CD4-positive, alpha-beta T cell treated with Interleukin-15 for 4 hours (primary cell): ENCODE measurements at regions not wholly inside any gene's neighbourhood (a gene's known extent, or its start where the extent isn't known, plus 50 kb on each side); places are given as distances from the start of the nearest gene placed in this dataset.

Experiments
- DNase-seq: peaks from one replicate; pipeline ENCODE4 v3.0.0-alpha.2; 2020; ENCODE audit warnings: low spot score

DNA sequence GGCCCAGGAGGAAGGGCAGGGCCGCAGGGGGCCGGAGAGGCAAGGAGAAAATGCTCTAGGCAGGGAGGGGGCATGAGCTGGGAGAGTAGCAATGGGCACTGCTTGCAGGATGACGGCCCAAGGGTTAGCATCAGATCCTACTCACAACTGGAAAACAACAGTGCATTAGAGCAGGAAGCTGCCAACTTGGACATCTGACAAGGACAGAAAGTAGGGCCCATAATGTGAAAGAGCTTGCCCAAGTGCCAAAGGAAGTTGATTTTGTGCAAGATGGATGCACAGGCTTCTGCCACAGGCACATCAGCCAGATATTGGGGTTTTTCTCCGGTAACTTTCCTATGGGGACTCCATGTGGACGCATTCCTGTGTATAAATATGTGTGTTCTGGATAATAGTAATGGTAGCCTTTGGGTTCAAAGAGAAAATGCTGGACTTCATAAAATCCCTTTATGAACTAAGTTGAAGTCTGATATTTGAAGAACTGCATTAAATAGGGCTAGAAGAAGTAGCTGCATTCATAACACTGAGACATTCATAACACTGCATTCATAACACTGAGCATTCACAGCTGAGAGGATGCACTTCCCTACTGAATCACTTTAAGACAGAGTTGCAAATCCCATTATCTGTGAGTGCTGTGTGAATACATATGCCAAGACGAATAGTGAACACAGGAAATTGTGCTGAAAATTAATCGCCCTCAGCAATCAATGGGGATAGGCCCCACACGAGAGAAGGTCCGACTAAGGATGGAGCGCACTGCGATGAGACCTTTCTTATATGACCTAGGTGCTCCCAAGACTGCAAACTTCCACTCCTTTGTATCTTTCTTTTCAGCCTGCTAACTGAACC lies 235.6 kb upstream of the PRDM1 start:
- no peak for DNase-seq

DNA sequence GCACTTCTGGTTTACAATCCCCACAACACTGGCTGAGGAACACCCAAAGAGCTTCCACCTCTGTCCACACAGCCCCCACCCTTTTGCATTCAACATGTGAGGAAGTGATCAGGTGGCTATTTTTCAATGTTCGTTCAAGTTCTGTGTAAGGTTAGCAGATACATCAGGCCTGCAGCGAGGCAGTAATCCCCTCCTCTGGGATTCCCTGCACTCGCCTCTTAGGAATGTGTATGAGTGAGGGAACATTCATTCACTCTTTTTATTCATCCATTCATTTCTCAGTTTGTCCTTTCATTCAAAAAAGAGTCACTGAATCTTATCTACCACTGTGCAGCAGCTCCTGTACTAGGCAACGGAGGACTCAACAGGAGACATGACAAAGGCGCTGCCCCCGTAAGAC lies 236.4 kb upstream of the PRDM1 start:
- DNase-seq: no peak

DNA sequence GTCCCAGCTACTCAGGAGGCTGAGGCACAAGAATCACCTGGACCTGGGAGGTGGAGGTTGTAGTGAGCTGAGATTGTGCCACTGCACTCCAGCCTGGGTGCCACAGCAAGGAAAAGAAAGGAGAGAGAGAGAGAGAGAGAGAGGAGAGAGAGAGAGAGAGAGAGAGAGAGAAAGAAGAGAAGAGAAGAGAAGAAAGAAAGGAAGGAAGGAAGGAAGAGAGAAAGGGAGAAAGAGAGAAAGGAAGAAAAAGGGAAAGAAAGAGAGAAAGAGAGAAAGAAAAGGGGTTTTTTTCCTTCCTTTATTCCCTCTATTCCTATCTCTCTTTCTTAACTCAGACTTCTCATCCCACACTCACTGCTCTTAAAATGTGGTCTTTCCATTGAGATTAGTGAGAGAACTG lies 238.7 kb upstream of the PRDM1 start:
- DNase-seq: no peak

DNA sequence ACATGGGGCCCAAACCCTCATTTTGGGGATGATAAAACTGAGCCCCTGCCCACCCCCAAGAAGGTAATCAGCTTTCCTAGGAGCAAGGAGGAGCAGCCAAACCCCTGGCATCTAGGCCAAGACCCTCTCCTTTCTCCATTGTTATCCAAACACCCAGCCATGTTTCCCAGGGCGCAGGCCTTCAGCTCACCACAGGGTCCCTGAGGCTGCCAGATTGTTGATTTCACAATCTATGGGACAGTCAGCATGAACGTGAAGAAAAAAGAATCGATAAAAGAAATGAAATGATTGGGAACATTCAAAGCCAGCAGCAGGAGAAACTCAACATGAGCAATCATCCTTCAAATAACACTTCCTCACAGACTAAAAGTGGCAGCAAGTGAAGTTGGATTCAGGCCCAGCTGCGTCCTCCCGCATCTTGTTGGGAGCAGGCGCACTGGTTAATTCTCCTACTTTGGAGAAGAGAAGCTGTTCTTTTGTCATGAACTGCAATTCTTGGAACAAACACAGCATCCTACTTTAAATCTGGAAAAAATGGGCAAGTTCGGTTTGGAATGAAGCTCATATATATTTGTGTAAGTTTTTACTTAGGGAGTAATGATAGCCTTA lies 241.8 kb upstream of the PRDM1 start:
- DNase-seq: no peak

DNA sequence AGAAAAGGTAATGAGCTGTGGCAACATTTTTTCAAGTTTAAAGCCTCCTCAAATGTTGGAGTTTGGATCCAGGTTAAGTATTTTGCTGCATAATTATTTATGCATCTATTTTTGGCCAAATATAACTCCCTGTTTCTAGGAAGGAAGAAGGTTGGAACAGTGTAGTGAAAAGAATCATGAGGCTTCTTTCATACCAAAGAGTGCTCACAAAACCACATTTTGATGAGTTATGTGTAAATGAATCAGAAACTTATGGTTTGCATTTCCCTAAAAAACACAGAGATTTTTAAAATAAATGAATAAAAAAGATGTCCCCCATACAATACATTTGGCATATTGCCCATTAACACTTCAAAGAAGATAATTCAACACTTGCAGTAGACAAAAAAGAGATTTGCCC lies 246.9 kb upstream of the PRDM1 start:
- DNase-seq: no peak

DNA sequence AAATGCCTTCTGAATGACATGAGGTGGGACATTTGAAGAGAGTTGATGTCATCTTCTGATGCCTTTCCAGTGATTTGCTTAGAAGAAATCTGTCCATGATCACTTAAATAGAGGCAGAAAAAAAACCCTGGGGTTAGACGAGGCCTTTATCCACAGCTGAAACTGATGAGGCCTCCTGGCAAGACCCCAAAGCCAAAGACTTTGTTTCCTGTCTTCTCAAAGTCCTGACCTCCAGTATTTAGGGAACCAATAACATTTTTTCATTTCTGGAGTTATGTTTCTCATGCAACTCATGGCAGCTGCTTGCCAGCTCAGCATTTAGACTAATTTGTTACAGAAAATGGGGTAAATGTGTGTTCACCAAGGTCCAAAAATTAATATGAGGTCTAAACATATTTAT lies 248.0 kb upstream of the PRDM1 start:
- no peak for DNase-seq

DNA sequence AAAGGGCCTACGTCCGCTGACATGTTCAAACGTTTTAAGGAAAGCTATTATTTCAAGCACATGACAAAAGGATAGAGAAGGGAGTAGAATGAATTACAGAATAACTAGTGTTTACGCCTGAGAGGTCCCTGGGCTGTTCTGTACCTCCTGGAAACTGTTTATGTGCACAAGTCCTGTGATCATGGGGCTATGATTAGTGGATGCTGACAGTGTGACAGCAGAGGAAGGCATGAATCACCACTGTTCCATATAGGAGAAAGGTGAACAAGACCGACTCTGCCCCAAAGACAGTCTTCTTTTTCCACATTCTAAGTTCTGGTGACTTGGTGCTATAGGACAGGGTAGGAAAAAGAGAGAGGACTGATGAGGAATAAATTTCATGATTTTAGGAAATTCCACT lies 249.2 kb upstream of the PRDM1 start:
- DNase-seq: no peak

DNA sequence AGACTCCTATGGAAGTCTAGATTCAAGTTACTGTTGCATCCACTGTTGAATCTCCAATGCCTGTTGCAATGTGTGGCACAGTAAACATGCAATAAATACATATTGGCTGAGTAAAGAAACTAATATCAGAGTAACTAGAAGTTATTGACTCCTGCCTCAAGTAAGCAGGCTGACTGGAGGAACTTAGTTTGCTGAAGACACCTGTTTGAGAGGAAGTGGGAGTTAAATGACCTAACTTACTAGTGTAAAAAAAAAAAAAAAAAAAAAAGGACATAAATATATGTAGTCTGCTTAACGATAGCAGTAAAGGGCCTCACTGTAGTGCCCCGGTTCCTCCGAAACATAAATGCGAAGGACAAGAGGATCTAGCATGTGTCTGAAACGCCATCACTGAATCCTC lies 249.8 kb upstream of the PRDM1 start:
- no peak for DNase-seq

DNA sequence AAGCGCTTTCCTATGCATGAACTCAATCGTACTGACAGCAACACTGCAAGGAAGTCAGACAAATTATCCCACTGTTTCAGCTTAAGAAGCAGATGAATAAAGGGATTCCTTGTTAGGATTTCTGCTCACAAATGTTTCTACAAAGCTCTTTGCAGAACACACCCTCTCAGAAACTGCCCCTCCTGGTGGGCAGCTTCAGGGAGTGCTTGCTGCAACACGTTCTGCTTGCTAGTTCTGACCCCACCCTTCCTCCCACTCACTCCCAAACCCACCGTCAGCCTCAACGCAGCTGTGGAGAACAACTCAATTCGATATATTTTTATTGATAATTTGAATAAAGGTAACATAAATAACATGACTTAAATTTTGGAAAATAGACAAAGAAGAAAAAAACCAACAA lies 250.8 kb upstream of the PRDM1 start:
- no peak for DNase-seq

DNA sequence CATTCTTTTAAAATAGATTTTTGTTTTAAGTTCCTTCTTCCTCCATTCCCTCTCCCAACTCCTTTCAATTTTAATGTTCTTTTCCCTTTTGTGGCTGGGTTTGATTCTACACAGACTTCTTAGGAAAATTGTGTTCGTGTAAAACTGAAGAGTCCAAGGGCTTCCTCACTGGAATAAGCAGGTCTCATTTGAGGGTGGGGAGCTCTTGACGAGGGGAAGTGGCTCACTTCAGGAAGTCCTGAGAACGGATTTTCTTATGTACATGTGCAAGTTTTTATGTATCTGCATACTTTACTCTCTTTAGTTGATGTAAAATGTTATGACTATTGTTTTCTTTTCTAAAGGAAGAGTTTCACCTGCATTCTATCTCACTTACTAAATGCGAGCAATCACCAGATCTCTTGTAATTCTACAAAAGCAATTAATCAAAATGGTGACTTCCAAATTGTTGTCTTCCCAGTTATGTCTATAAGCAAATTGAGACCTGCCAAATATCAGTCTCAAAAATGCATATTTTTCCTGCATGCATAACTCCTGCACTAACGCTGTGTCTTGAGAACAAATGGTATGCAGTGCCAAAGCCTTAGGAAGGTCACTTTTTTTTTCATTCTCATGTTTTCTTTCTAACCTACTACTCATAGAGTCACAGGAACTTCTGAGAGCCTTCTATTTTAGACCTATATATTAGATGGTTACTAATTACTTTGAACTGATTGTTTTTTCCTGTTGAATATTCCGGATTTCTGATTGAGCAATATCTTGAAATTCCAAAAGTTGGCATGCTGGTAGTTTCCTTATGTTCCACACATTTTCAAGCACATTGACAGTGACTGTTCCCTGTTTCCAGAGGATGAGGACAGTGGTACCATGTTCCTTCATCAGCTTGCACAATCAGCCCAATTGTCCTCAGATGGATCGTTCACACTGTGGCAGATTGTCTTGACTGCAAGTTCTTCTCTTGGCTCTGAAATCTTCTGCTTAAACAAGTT lies 251.9 kb upstream of the PRDM1 start:
- DNase-seq: no peak

DNA sequence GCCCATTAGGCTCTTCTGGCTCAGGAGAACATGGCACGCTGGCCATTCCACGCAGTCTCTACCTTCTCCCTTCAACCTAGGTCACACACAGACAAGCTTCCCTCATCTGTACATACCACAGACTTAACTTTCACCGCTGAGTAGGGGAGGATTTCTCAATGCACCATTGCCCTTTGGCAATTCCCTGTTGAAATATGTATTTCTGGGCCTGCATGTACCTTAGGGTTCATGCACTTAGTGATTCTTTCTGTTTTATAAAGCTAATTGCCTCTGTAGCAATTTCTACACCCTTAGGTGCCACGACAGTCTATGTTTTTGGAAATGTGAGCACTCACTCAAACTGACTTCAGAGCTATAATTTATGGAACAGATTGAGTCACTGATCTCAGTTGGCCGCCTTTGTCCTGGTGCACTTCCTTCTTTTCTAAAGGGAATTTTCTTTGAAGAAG lies 253.8 kb upstream of the PRDM1 start:
- DNase-seq: no peak

DNA sequence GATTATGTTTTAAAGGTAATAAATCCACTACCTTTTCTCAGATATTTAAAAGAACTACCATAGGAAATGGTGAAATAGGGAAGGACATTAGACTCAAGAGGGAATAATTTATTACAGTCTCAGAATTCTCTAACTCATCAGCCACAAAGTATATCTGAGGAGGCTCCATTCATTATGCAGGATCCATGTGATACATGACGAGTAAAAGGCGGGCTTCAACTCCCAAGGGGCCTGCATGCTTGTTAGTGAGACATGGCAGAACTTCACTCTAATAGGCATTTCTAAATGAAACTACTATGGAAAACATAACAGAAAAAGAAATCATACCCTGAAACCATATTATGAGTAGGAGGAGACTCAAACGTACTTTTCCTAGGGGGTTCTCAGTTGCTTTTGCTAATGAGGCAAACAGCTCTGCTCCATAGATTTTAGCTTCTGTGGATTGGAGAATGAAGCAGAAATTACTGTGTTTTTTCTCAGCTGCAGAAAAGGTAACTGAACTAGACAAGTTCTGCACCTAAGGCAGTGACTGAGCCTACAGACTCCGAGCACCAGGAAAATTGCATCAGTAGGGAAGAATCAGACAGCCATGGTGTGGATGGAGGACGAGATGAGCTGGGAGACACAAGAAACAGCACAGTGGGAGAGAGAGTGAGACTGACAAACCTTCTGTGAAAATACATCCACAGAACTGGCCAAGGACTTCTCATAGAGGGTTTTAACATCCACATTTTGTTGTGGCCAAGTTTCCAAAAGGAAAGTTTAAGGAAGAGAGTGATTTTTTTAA lies 254.6 kb upstream of the PRDM1 start:
- DNase-seq: no peak

DNA sequence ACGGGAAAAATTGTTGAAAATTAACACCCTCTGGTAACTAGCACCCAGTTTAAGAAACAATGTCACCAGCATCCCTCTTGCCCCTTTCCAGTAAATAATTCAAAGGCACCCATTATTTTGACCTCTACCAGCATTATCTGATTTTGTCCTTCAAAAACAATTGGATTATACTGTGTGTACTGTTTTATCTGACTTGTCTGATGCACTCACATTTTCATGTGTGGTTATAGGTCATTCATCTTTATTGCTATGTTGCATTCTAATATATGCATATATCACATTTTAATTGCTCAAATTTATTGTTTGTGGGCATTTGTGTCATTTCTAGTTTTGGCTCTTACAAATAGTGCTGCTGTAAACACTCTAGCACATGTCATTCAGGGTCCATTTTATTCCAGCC lies 260.9 kb upstream of the PRDM1 start:
- DNase-seq: no peak

DNA sequence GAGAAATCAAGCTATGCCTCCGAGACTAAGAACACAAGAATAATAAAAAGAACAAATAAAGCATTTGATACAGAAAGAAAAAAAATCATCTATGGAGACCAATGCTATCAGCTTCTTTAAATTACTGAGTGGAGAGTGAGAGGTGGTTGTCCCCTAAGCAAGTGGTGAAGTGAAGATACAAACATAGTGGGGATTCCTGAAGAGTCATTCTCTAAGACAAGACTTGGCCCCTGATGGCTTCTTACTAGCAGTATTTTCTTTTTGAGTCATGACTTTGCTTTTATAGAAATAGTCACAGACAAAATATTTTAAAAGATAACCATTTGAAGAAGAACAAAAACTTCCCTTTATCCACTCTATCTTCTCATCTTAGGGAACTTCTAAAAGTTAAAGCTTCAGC lies 261.4 kb upstream of the PRDM1 start:
- DNase-seq: no peak

DNA sequence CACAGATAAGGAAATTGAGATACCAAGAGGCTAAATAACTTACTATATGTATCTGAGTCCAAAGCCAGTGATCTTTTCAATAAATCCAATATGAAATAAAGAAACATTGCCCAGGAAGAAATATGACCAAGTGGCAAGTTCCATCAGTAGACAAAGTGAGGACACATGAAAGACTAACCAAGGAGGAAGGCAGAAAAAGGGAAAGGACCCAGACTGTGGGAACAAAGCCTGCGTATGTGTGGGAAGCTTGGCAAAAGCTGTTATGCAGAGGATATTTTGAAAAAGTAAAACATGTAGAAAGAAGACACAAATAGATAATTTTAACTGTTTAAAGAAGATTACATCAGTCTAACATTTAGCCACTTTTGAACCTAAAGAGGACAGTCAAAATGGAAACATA lies 264.4 kb upstream of the PRDM1 start:
- no peak for DNase-seq

DNA sequence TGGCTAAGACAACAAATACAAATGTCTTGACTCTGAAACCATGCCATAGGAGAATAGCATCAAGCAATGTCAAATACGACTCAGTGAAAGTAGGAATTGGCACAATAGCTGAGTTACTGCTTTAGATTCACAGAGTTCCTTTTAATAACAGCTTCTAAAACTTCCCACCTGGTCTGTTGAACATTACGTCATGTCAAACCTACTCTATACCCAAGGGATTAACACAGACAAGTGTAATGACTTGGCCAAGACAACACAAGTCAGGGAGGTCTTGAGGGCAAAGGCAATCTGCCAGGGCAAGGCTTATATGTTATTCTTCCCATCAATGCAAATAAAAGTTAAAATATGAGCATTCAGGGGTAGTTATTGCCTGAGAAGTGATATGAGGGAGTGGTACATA lies 265.1 kb upstream of the PRDM1 start:
- no peak for DNase-seq

DNA sequence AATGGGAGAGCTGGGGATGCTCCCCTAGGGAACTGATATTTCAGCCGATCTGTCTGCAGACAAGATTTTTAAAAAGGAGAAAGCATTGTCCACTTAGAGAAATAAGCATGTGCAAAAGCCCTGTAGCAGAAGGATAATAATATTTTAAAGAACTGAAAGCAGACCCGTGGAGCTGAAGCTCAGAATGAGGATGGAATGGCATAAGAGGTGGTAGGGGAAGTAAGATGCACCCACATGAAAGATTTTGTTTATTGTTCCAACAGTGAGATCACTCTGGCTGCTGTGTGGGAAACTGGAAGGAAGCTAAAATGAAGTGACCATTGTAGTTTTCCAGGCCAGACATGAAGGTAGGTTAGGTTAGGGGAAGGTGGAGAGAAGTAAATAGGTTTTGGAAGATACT lies 266.4 kb upstream of the PRDM1 start:
- DNase-seq: no peak

DNA sequence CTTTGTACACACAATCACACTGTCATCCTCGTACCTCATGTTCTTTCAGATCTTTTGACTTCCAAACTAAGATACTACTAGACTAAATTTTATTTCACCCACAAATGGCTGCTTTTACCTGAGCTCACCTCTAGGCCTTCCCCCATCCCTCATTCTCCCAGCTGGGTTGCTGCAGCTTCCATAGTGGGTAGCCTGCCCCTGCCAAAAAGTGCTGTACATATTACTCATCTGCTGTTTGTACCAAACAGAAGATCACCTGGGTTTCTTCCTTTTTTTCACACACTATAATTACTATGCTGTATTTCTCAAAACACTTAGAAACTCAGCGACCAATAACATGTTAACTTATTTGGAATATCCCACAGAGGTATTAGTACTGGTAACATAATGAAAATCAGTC lies 267.6 kb upstream of the PRDM1 start:
- DNase-seq: no peak

DNA sequence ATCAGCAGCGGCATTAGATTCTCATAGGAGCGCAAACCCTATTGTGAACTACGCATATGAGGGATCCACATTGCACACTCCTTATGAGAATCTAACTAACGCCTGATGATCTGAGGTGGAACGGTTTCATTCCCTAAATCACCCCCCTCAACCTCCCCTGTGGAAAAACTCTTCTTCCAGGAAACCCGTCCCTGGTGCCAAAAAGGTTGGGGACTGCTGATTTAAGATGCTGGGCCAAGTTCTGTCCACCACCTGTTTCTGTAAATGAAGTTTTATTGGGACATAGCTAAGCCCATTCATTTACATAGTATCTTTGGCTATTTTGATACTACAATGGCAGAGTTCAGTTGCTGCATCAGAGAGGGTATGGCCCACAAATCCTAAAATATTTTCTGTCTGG lies 268.2 kb upstream of the PRDM1 start:
- no peak for DNase-seq

DNA sequence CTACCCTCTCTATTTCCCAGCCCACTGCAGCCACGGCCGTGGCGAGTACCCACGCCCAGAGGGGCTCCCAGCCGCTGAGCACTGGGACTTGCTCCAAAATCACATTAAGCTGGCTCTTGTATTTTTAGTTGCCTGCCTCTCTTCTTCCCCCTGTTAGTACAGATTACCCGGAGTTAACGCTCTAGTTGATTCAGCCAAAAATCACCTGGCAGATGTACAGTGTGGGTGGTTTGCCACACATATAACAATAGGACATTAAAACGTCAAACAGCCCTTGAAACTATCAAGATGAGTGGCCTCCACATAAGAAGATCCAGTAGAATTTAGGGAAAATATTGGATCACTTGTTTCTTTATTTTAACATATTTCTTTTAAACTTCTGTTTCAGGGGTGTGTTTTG lies 268.8 kb upstream of the PRDM1 start:
- no peak for DNase-seq

DNA sequence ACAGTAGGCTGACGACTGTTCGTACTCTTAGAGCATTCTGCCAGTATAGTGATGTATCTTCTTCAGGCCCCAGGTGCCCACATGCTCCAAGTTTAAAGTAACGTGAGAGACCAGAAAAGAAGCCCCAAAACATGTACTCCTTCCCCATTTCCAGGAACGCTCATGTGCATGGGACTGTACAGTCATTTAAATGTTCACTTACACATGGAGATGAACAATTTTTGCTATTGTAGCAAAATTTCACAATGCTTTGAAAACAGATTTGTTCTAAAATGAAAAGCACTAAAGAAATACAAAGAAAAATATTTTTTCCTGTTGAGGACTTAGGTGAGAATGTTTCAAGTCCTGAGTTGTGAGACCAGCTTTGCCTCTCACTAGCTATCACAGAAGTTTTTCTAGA lies 269.3 kb upstream of the PRDM1 start:
- DNase-seq: no peak
